ENCODE measurements at regions not wholly inside any gene's neighbourhood (a gene's known extent, or its start where the extent isn't known, plus 50 kb on each side); places are given as distances from the start of the nearest gene placed in this dataset.

DNA sequence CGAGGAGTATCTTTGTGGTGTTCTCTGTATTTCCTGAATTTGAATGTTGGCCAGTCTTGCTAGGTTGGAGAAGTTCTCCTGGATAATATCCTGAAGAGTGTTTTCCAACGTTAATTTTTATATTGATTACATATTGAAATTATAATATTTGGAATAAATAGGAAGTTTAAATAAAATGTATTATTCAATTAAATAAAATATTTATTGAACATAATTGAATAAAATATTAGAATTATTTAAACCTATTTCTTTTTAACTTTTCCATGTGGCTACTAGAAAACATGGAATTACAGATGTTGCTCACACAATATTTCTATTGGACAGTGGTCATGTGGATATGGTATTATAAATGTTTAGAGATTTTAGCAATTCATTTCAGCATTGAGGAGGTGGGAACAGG is 170.8 kb upstream of the FST start:
- ChIA-PET POLR2A (no interaction called here), CTCF (ENCODE audit: unreplicated experiment) (no interaction called here)
- intact Hi-C loops (cut with micrococcal nuclease; ENCODE audit: unreplicated experiment): no loop called here
- Histone ChIP-seq H3K9me3 (ENCODE audit: low read length) (no peaks in the 10 kb centered on the region), H4K20me1 (ENCODE audit: insufficient read depth, low read length) (no peaks in the 10 kb centered on the region), H3K4me2 (ENCODE audit: low read length) (no peak overlapping the region), H3K79me2 (ENCODE audit: insufficient read depth, low read depth, low read length) (no peaks in the 10 kb centered on the region), H3K4me1 (ENCODE audit: insufficient read depth, low read length, poor library complexity, severe bottlenecking) (no peaks in the 10 kb centered on the region), H3K36me3 (ENCODE audit: insufficient read depth, low read length) (no peaks in the 10 kb centered on the region), H2AFZ (ENCODE audit: low read length) (no peak overlapping the region), H3K4me3 (ENCODE audit: low read depth, low read length, poor library complexity, severe bottlenecking) (no peak overlapping the region), H3K27ac (ENCODE audit: low read depth, low read length, poor library complexity, severe bottlenecking) (no peak overlapping the region), H3K9me2 (ENCODE audit: insufficient read depth, low read length) (no peaks in the 10 kb centered on the region)
- no peak for DNase-seq (ENCODE audit: low spot score)
- no TSS peak for BruUV-seq (replicated peaks)
- no peak for TF ChIP-seq EZH2phosphoT487 (IDR thresholded peaks at IDR 0.05; ENCODE audit: borderline replicate concordance, low read depth, low read length)
- TF ChIP-seq, protein P1, sequence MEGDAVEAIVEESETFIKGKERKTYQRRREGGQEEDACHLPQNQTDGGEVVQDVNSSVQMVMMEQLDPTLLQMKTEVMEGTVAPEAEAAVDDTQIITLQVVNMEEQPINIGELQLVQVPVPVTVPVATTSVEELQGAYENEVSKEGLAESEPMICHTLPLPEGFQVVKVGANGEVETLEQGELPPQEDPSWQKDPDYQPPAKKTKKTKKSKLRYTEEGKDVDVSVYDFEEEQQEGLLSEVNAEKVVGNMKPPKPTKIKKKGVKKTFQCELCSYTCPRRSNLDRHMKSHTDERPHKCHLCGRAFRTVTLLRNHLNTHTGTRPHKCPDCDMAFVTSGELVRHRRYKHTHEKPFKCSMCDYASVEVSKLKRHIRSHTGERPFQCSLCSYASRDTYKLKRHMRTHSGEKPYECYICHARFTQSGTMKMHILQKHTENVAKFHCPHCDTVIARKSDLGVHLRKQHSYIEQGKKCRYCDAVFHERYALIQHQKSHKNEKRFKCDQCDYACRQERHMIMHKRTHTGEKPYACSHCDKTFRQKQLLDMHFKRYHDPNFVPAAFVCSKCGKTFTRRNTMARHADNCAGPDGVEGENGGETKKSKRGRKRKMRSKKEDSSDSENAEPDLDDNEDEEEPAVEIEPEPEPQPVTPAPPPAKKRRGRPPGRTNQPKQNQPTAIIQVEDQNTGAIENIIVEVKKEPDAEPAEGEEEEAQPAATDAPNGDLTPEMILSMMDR (conservative IDR thresholded peaks at IDR 0.05; ENCODE audit: low read length): no peak

DNA sequence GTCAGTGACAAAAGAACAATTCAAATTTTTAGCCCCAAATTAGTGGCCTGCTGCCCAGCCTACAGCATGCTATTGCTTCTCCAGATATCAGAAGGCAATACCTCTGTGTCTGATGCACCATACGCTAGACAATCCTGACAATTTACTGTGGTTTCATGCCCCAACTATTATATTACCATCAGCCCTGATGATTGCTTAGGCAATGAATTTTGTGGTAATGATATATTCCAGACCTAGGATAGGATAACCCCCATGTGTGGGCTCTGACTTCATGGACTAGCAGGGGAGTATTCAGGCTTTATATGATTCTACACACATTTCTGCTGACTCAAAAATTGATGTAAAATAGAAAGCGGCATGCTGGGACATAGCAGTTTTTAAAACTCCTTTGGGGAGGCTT is 168.7 kb upstream of the FST start:
- H3K4me3 ChIP-seq (ENCODE audit: low read depth, low read length, poor library complexity, severe bottlenecking): no peak overlapping the region
- no peak overlapping the region for H3K27ac ChIP-seq (ENCODE audit: low read depth, low read length, poor library complexity, severe bottlenecking)
- no peaks in the 10 kb centered on the region for H3K79me2 ChIP-seq (ENCODE audit: insufficient read depth, low read depth, low read length)
- intact Hi-C loops (cut with micrococcal nuclease; ENCODE audit: unreplicated experiment): no loop called here
- CTCF ChIA-PET (ENCODE audit: unreplicated experiment): no interaction called here
- H4K20me1 ChIP-seq (ENCODE audit: insufficient read depth, low read length): no peaks in the 10 kb centered on the region
- no peak for TF ChIP-seq EZH2phosphoT487 (IDR thresholded peaks at IDR 0.05; ENCODE audit: borderline replicate concordance, low read depth, low read length)
- TF ChIP-seq, protein P1 (conservative IDR thresholded peaks at IDR 0.05; ENCODE audit: low read length): no peak
- no peaks in the 10 kb centered on the region for H3K36me3 ChIP-seq (ENCODE audit: insufficient read depth, low read length)
- no peaks in the 10 kb centered on the region for H3K4me1 ChIP-seq (ENCODE audit: insufficient read depth, low read length, poor library complexity, severe bottlenecking)
- no peak overlapping the region for H2AFZ ChIP-seq (ENCODE audit: low read length)
- 0 out of 2 replicates have a peak, but pooled peaks cover 7% of the 10 kb centered on the region for H3K9me3 ChIP-seq (ENCODE audit: low read length)
- no peaks in the 10 kb centered on the region for H3K9me2 ChIP-seq (ENCODE audit: insufficient read depth, low read length)
- H3K4me2 ChIP-seq (ENCODE audit: low read length): no peak overlapping the region
- no peak for DNase-seq (ENCODE audit: low spot score)
- no TSS peak for BruUV-seq (replicated peaks)
- POLR2A ChIA-PET: interaction anchor here (1.0 kb wide), 1 partner anchor 526 kb away, joined by 3 read pairs; no protein-coding TSS in a partner anchor

DNA sequence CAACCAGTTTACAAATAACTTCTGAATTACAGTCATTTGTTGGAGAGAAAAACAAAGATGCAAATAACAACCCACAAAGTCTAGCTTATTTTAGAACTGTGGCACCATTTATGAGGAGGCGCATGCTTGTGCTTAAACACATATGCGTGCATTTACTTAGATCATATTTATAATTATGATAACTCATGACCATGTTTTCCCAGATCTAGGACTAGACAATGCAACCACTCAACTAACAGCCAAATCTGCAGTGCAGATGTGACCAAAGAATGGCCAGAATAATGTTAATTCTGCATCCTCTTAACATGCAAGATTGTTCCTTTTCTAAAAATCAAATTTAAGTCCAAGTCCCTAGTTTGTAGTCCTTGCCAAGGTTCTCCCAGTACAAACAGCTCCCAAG is 167.3 kb upstream of the FST start:
- TF ChIP-seq EZH2phosphoT487 (IDR thresholded peaks at IDR 0.05; ENCODE audit: borderline replicate concordance, low read depth, low read length): no peak
- TF ChIP-seq, protein P1 (conservative IDR thresholded peaks at IDR 0.05; ENCODE audit: low read length): no peak
- CTCF ChIA-PET (ENCODE audit: unreplicated experiment): no interaction called here
- POLR2A ChIA-PET: no interaction called here
- intact Hi-C loops (cut with micrococcal nuclease; ENCODE audit: unreplicated experiment): no loop called here
- no peaks in the 10 kb centered on the region for H3K79me2 ChIP-seq (ENCODE audit: insufficient read depth, low read depth, low read length)
- H3K36me3 ChIP-seq (ENCODE audit: insufficient read depth, low read length): no peaks in the 10 kb centered on the region
- no TSS peak for BruUV-seq (replicated peaks)
- no peak for DNase-seq (ENCODE audit: low spot score)
- H3K4me2 ChIP-seq (ENCODE audit: low read length): no peak overlapping the region
- H3K27ac ChIP-seq (ENCODE audit: low read depth, low read length, poor library complexity, severe bottlenecking): no peak overlapping the region
- H3K4me3 ChIP-seq (ENCODE audit: low read depth, low read length, poor library complexity, severe bottlenecking): no peak overlapping the region
- H2AFZ ChIP-seq (ENCODE audit: low read length): no peak overlapping the region
- H3K9me2 ChIP-seq (ENCODE audit: insufficient read depth, low read length): no peaks in the 10 kb centered on the region
- no peaks in the 10 kb centered on the region for H3K4me1 ChIP-seq (ENCODE audit: insufficient read depth, low read length, poor library complexity, severe bottlenecking)
- H3K9me3 ChIP-seq (ENCODE audit: low read length): 0 out of 2 replicates have a peak, but pooled peaks cover 7% of the 10 kb centered on the region
- no peaks in the 10 kb centered on the region for H4K20me1 ChIP-seq (ENCODE audit: insufficient read depth, low read length)

All from OCI-LY7 (cell line).